Right atrium auricular region (tissue), 2 donors: ENCODE measurements at regions not wholly inside any gene's neighbourhood (a gene's known extent, or its start where the extent isn't known, plus 50 kb on each side); places are given as distances from the start of the nearest gene placed in this dataset.

Experiments used
- DNase-seq: peaks from one replicate; pipeline ENCODE4 v3.0.0-alpha.2; 2019; ENCODE audit warnings: low spot score
- H3K27ac ChIP-seq, 2 donors: fragments of 200-600 bp; sonication (generic); 1 replicate in 1 of 2; 2 replicates in 1 of 2; pipeline ENCODE4 v1.5.1; 2016 to 2019
- H3K27me3 ChIP-seq, 2 donors: fragments of 200-600 bp; sonication (generic); one replicate each; pipeline versions ENCODE4 v1.5.1 to v1.6.0; 2017 to 2019
- H3K36me3 ChIP-seq: fragments of 200-600 bp; sonication (generic); one replicate; pipeline ENCODE4 v1.5.1; 2016
- H3K4me1 ChIP-seq, 2 donors: fragments of 200-600 bp; sonication (generic); one replicate each; pipeline versions ENCODE4 v1.5.1 to v1.6.0; 2017 to 2019
- H3K4me3 ChIP-seq, 2 donors: fragments of 200-600 bp; sonication (generic); 1 replicate in 1 of 2; 2 replicates in 1 of 2; pipeline ENCODE4 v1.5.1; 2017 to 2019; ENCODE audit warnings: mild to moderate bottlenecking in 1 of 2, moderate library complexity in 1 of 2
- H3K9me3 ChIP-seq, 2 donors: fragments of 200-600 bp; sonication (generic); one replicate each; pipeline ENCODE4 v1.5.1; 2019
- TF ChIP-seq, protein P1 (sequence below), 2 donors: fragments of 200-600 bp; sonication (generic); IDR thresholded peaks; one replicate each; pipeline ENCODE4 v1.5.1; 2019; ENCODE audit warnings: antibody characterized with exemption in 2 of 2

DNA sequence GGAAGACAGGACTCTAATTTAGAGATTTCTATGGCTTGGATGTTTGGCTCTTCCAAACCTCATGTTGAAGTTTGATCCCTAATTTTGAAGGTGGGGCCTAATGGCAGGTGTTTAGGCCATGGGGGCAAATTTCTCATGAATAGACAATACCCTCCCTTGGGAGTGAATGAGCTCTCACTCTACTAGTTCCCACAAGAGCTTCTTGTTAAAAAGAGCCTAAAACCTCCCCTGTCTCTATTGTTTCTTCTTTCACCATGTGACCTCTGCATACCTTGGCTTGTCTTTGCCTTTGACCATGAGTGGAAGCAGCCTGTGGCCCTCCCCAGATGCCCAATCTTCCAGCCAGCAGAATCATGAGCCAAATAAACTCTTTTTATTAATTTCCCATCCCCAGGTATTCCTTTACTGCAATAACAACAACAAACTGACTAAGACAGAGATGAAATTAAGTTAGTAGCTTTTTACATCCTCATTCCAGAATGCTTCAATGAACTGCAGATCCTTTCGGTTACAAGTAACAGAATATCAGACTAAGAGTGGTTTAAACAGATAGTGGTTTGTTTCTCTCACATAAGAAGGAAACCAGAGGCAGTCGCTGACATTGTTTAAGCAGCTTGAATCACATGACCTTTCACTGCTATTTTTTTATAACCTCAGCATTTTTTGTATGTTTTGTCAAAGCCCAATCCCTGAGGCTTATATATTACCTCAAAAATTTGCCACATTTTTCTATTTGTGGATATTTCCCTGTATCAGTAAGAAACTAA lies 1013.3 kb upstream of the SEMA6D start:
- H3K36me3 ChIP-seq = no peaks in the 10 kb centered on the region
- DNase-seq = no peak
- no peak overlapping the region for H3K4me3 ChIP-seq
- H3K27ac ChIP-seq = no peak overlapping the region
- no peaks in the 10 kb centered on the region for H3K9me3 ChIP-seq
- H3K4me1 ChIP-seq = no peaks in the 10 kb centered on the region
- no peaks in the 10 kb centered on the region for H3K27me3 ChIP-seq
- TF ChIP-seq, protein P1, sequence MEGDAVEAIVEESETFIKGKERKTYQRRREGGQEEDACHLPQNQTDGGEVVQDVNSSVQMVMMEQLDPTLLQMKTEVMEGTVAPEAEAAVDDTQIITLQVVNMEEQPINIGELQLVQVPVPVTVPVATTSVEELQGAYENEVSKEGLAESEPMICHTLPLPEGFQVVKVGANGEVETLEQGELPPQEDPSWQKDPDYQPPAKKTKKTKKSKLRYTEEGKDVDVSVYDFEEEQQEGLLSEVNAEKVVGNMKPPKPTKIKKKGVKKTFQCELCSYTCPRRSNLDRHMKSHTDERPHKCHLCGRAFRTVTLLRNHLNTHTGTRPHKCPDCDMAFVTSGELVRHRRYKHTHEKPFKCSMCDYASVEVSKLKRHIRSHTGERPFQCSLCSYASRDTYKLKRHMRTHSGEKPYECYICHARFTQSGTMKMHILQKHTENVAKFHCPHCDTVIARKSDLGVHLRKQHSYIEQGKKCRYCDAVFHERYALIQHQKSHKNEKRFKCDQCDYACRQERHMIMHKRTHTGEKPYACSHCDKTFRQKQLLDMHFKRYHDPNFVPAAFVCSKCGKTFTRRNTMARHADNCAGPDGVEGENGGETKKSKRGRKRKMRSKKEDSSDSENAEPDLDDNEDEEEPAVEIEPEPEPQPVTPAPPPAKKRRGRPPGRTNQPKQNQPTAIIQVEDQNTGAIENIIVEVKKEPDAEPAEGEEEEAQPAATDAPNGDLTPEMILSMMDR (IDR thresholded peaks at IDR 0.05) = no peak

- Histone ChIP-seq H3K36me3 (no peaks in the 10 kb centered on the region), H3K27ac (no peak overlapping the region), H3K4me1 (no peaks in the 10 kb centered on the region), H3K27me3 (no peaks in the 10 kb centered on the region), H3K9me3 (no peaks in the 10 kb centered on the region), H3K4me3 (no peak overlapping the region)
- no peak for DNase-seq
- TF ChIP-seq, protein P1 (IDR thresholded peaks at IDR 0.05) = no peak
Observed at GRCh38 chr15:46707452-46707851, 1009.9 kb upstream of the SEMA6D start.

GRCh38 chr15:46708226-46708625 lies 1009.1 kb upstream of the SEMA6D start:
- Histone ChIP-seq H3K9me3 (no peaks in the 10 kb centered on the region), H3K27ac (no peak overlapping the region), H3K4me1 (no peaks in the 10 kb centered on the region), H3K27me3 (no peaks in the 10 kb centered on the region), H3K36me3 (no peaks in the 10 kb centered on the region), H3K4me3 (no peak overlapping the region)
- DNase-seq = no peak
- TF ChIP-seq, protein P1 (IDR thresholded peaks at IDR 0.05) = no peak

GRCh38 chr15:46709460-46710083 lies 1007.7 kb upstream of the SEMA6D start:
- no peak for DNase-seq
- Histone ChIP-seq H3K4me3 (no peak overlapping the region), H3K27ac (no peak overlapping the region), H3K27me3 (no peaks in the 10 kb centered on the region), H3K4me1 (no peaks in the 10 kb centered on the region), H3K9me3 (no peaks in the 10 kb centered on the region), H3K36me3 (no peaks in the 10 kb centered on the region)
- TF ChIP-seq, protein P1 (IDR thresholded peaks at IDR 0.05) = no peak

- Histone ChIP-seq H3K36me3 (no peaks in the 10 kb centered on the region), H3K27me3 (no peaks in the 10 kb centered on the region), H3K4me1 (no peaks in the 10 kb centered on the region), H3K27ac (no peak overlapping the region), H3K9me3 (no peaks in the 10 kb centered on the region), H3K4me3 (no peak overlapping the region)
- no peak for DNase-seq
- TF ChIP-seq, protein P1 (IDR thresholded peaks at IDR 0.05) = no peak
Observed at GRCh38 chr15:46710401-46710960, 1006.8 kb upstream of the SEMA6D start.
